Upper lobe of left lung (tissue), 4 donors: ENCODE measurements at regions not wholly inside any gene's neighbourhood (a gene's known extent, or its start where the extent isn't known, plus 50 kb on each side); places are given as distances from the start of the nearest gene placed in this dataset.

Experiments
- POLR2A ChIP-seq, 4 donors: fragments of 450-650 bp; IDR thresholded peaks; one replicate each; pipeline ENCODE4 v1.5.1; 2016 to 2017; ENCODE audit warnings: antibody characterized with exemption in 4 of 4, mild to moderate bottlenecking in 2 of 4
- TF ChIP-seq, protein P1 (sequence below), 6 experiments: fragments of 450-650 bp in 4 of 6; fragments of 200-600 bp in 2 of 6; sonication (generic) in 2 of 6; IDR thresholded peaks; one replicate each; pipeline ENCODE4 v1.5.1; 2016 to 2019; ENCODE audit warnings: antibody characterized with exemption in 6 of 6

DNA sequence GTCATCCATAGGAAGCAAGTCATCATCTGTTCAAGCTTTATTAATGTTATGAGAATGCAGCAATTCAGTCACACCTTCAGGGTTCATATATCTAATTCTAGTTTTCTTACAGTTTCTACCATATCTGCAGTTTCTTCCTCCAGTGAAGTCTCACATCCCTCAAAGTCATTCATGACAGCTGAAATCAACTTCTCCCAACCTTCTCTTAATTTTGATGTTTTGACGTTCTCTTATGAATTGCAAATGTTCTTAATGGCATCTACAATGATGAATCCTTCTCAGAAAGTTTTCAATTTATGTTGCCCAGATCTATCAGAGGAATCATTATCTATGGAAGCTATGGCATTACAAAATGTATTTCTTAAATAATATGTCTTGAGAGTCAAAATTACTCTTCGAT lies 210.4 kb upstream of the ZBTB20 start:
- TF ChIP-seq POLR2A (IDR thresholded peaks at IDR 0.05): no peak
- TF ChIP-seq, protein P1, sequence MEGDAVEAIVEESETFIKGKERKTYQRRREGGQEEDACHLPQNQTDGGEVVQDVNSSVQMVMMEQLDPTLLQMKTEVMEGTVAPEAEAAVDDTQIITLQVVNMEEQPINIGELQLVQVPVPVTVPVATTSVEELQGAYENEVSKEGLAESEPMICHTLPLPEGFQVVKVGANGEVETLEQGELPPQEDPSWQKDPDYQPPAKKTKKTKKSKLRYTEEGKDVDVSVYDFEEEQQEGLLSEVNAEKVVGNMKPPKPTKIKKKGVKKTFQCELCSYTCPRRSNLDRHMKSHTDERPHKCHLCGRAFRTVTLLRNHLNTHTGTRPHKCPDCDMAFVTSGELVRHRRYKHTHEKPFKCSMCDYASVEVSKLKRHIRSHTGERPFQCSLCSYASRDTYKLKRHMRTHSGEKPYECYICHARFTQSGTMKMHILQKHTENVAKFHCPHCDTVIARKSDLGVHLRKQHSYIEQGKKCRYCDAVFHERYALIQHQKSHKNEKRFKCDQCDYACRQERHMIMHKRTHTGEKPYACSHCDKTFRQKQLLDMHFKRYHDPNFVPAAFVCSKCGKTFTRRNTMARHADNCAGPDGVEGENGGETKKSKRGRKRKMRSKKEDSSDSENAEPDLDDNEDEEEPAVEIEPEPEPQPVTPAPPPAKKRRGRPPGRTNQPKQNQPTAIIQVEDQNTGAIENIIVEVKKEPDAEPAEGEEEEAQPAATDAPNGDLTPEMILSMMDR (IDR thresholded peaks at IDR 0.05): no peak
